Heart left ventricle (tissue), 13 donors: ENCODE measurements at regions not wholly inside any gene's neighbourhood (a gene's known extent, or its start where the extent isn't known, plus 50 kb on each side); places are given as distances from the start of the nearest gene placed in this dataset.

Experiments
- POLR2A ChIP-seq, 2 donors: fragments of 450-650 bp; IDR thresholded peaks; one replicate each; pipeline ENCODE4 v1.6.1; 2017; ENCODE audit warnings: antibody characterized with exemption in 2 of 2, mild to moderate bottlenecking in 2 of 2, moderate library complexity in 2 of 2
- TF ChIP-seq, protein P1 (sequence below), 12 donors: fragments of 200-600 bp; sonication (generic) in 4 of 12; IDR thresholded peaks; one replicate each; pipeline versions ENCODE4 v1.5.0 to v1.8.0; 2018 to 2022; ENCODE audit warnings: antibody characterized with exemption in 12 of 12, mild to moderate bottlenecking in 5 of 12
- donor health status: ischemic (EF 13 %, LVEDD 7.1; RV severe dilation, severe dysfunction).
- donor health status: DM: no; HTN: yes; CAD: no.
- donor health status: DM: no; HTN: no; CAD: no.
- donor health status: ischemic (EF 25% LVEDD 6.9; RV normal size, moderate dysfunction).
- donor health status: ischemic (EF 25% LVEDD 5.7; RV mildly dilated, moderate dysfunction).
- donor health status: ischemic (EF 35%, LVEDD 5.7; RV mildly dilated, moderate dysfunction).
- donor health status: nonischemic (EF 11% LVEDD 7.7; RV severe dilation, severe dysfunction).
- donor health status: DM: yes; HTN: yes; CAD: no.
- donor health status: PGD.
- donor health status: ischemic (EF 29% LVEDD 5.4; RV normal size, mild dysfunction).
- donor health status: nonischemic (EF 23%, LVEDD 6.1; RV moderate dilation, normal function).

DNA sequence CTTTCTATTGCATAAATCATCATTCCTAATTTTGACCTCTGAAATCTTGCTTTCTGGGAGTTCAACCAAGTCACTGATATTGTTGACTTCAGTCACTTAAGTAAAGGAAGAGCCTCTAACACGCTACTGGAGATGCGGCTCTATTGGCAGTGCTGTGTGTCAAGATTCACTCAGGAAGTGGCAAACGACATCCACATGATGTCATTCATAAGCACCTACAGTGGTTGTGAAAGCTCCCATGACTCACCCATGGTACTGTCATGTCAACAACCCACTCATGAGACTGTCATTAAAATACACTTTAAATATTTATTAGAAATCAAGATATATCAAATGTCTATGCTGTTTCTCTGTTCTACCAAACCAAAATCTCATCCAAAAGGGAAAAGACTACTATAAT lies 52.5 kb upstream of the LHFPL3 start:
- TF ChIP-seq, protein P1, sequence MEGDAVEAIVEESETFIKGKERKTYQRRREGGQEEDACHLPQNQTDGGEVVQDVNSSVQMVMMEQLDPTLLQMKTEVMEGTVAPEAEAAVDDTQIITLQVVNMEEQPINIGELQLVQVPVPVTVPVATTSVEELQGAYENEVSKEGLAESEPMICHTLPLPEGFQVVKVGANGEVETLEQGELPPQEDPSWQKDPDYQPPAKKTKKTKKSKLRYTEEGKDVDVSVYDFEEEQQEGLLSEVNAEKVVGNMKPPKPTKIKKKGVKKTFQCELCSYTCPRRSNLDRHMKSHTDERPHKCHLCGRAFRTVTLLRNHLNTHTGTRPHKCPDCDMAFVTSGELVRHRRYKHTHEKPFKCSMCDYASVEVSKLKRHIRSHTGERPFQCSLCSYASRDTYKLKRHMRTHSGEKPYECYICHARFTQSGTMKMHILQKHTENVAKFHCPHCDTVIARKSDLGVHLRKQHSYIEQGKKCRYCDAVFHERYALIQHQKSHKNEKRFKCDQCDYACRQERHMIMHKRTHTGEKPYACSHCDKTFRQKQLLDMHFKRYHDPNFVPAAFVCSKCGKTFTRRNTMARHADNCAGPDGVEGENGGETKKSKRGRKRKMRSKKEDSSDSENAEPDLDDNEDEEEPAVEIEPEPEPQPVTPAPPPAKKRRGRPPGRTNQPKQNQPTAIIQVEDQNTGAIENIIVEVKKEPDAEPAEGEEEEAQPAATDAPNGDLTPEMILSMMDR (IDR thresholded peaks at IDR 0.05), result no peak
- no peak for TF ChIP-seq POLR2A (IDR thresholded peaks at IDR 0.05)
